Vagina (tissue), 2 donors: ENCODE measurements at regions not wholly inside any gene's neighbourhood (a gene's known extent, or its start where the extent isn't known, plus 50 kb on each side); places are given as distances from the start of the nearest gene placed in this dataset.

Source experiments
- POLR2A ChIP-seq, 2 donors: fragments of 450-650 bp; IDR thresholded peaks; one replicate each; pipeline ENCODE4 v1.6.1; 2017; ENCODE audit warnings: antibody characterized with exemption in 2 of 2, mild to moderate bottlenecking in 2 of 2, moderate library complexity in 2 of 2
- POLR2AphosphoS5 ChIP-seq, 2 donors: sonication (generic); formaldehyde crosslinking; IDR thresholded peaks; one replicate each; pipeline ENCODE4 v1.9.0; 2017; ENCODE audit warnings: antibody characterized with exemption in 2 of 2, mild to moderate bottlenecking in 2 of 2, low read depth in 1 of 2; ENCODE audit not compliant: insufficient read depth in 1 of 2
- TF ChIP-seq, protein P1 (sequence below), 3 experiments: fragments of 450-650 bp in 2 of 3; fragments of 200-600 bp in 1 of 3; sonication (generic) in 1 of 3; IDR thresholded peaks; one replicate each; pipeline ENCODE4 v1.5.1; 2017 to 2019; ENCODE audit warnings: antibody characterized with exemption in 3 of 3, mild to moderate bottlenecking in 2 of 3, moderate library complexity in 2 of 3

DNA sequence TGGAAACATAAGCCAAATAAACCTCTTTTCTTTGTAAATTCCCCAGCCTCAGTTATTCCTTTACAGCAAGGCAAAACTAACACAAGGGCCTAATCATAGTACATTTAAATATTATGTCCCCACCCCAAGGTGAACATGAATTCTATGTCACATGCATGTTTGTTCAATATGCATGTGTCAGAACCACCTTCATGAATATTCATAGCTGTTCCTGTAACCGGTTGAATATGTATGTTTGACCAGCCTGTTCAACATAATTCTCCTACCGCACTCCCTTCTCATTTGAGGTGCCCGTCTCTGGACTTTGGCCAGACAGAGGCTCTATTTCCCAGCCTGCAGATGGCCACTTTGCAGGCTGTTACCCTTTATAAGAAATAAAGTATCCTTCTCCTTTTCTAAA lies 769.4 kb upstream of the SLITRK1 start:
- no peak for TF ChIP-seq POLR2A (IDR thresholded peaks at IDR 0.05)
- TF ChIP-seq, protein P1, sequence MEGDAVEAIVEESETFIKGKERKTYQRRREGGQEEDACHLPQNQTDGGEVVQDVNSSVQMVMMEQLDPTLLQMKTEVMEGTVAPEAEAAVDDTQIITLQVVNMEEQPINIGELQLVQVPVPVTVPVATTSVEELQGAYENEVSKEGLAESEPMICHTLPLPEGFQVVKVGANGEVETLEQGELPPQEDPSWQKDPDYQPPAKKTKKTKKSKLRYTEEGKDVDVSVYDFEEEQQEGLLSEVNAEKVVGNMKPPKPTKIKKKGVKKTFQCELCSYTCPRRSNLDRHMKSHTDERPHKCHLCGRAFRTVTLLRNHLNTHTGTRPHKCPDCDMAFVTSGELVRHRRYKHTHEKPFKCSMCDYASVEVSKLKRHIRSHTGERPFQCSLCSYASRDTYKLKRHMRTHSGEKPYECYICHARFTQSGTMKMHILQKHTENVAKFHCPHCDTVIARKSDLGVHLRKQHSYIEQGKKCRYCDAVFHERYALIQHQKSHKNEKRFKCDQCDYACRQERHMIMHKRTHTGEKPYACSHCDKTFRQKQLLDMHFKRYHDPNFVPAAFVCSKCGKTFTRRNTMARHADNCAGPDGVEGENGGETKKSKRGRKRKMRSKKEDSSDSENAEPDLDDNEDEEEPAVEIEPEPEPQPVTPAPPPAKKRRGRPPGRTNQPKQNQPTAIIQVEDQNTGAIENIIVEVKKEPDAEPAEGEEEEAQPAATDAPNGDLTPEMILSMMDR (IDR thresholded peaks at IDR 0.05): no peak
- no peak for TF ChIP-seq POLR2AphosphoS5 (IDR thresholded peaks at IDR 0.05; ENCODE audit: insufficient read depth in 1 of 2, low read depth in 1 of 2)
